CD4-positive, alpha-beta T cell treated with Interleukin-12 subunit alpha and Interleukin-12 subunit beta, for 1 hour (primary cell): ENCODE measurements at regions not wholly inside any gene's neighbourhood (a gene's known extent, or its start where the extent isn't known, plus 50 kb on each side); places are given as distances from the start of the nearest gene placed in this dataset.
"Not testable (repeated sequence)": the region's sequence is repeated elsewhere in the genome, so short reads cannot be mapped to it uniquely, and the experiment has no call there.

Experiments used
- DNase-seq: peaks from one replicate; pipeline ENCODE4 v3.0.0-alpha.2; 2020

GRCh38 chr18:22570492-22570891, 152.8 kb upstream of the CTAGE1 start:
- no peak for DNase-seq

DNA sequence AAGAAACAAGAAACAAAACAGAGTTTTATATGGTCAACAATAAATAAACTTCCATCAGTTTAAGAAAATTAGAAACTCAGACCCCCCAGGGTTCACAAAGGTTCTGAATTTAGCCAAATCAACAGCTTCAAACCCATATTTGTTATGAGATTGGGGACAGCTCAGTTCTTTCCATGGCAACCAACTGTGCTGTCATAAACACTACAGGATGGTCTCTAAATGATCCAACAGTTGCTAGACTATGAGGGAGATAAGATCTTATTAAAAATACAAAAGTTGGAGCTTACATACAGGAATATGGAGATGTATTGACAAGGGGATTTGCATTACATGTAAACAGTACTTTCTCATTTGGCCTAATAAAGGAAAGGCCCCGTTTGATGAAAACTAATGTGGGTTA, 154.6 kb upstream of the CTAGE1 start:
- no peak for DNase-seq

- no peak for DNase-seq
These were observed 161.6 kb upstream of the CTAGE1 start for GRCh38 chr18:22579271-22579670.

DNA sequence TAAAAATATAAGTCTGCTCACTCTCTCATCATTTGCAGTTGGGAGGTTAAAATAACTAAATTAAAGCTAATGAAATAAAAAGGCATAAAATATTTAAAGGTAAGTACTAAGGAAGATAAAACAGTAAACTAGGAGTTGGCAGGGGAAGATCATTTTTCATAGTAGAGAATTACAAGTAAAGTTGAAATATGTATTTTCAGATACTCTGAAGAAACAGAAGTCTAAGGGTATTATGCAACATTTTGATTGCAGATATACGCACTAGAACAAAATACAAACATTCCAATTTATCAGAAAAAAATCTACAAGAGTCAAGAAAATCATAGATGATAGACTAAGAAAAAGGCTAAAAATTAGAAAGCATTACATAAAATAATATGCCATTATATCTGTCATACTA, 167.6 kb upstream of the CTAGE1 start:
- no peak for DNase-seq

GRCh38 chr18:22585821-22586220, 168.1 kb upstream of the CTAGE1 start:
- DNase-seq: no peak

DNA sequence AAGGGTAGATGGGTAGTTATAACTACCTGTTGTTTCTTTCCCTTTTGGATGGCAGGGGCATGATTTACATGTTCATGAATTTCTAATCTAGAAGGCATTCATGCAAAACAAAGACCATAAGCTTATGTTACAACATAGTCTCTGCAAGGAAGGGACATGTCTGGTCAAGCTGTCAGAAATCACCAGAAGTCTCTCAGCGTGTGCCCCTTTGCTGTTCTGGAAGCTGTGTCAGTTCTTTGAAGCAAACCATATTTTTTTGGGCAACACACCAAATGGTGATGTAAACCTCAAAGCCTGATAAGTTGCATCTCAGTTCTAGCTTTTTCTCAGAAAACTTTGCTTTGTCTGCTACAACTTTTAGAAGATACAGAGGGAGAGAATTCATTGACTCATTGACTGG, 173.5 kb upstream of the CTAGE1 start:
- no peak for DNase-seq

DNA sequence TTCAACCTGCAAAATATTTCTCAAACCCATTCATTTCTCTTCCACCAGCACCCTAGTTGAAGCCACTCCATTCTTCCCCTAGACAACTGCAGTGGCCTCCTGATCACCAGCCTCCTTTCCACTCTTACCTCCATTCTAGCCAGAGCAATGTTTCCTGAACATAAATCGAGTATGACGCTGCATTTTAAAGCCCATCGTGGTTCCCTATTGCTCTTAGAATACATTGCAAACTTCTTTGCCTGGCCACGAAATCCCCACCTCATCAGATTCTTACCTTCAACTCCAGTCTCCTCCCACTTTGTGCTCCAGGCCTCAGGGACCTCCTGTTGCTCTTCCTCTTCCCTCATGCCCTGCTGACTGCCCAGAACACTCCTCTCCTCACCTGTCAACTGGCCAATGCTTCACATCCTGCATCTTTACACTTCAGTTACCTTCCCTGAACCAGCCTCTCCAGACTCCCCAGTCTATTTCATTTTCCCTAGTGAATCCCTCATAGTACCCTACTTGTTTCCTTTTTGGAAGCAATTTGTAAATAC, 176.5 kb upstream of the CTAGE1 start:
- no peak for DNase-seq

- no peak for DNase-seq
These were observed 183.8 kb upstream of the CTAGE1 start for GRCh38 chr18:22601481-22601880.

GRCh38 chr18:22602456-22602855, 184.7 kb upstream of the CTAGE1 start:
- not testable (repeated sequence) for DNase-seq

GRCh38 chr18:22603902-22604301, 186.2 kb upstream of the CTAGE1 start:
- DNase-seq: no peak

DNA sequence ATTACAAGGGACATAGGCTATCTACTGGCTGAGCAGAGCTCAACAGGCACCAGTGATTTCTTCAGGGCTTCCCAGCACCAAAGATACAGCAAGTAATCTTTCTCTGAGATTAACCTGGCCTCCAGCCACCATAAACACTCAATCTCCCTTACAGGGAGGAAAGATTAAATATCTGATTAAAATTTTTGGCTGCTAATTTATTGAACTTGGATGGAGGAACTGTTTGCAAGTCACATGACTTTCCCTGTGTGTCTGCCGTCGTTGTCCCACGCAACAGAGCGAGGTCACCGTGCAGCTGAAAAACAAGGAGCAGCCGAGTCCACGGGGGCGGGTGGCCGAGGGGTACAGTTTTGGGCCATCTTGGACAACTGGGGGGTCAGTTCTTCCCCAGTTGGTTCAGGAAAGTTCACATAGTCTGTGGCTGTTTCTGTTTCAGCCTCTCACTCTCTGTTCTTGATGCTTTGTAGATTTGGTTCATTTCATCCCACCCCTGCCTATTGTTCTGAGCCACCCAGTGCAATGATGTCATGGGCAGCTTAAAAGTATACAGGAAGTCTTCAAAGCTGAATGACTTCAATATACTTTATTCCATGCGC, 186.8 kb upstream of the CTAGE1 start:
- DNase-seq: no peak

- DNase-seq: no peak
These were observed 187.3 kb upstream of the CTAGE1 start for GRCh38 chr18:22604986-22605421.

GRCh38 chr18:22605736-22606135, 188.0 kb upstream of the CTAGE1 start:
- DNase-seq: no peak

DNA sequence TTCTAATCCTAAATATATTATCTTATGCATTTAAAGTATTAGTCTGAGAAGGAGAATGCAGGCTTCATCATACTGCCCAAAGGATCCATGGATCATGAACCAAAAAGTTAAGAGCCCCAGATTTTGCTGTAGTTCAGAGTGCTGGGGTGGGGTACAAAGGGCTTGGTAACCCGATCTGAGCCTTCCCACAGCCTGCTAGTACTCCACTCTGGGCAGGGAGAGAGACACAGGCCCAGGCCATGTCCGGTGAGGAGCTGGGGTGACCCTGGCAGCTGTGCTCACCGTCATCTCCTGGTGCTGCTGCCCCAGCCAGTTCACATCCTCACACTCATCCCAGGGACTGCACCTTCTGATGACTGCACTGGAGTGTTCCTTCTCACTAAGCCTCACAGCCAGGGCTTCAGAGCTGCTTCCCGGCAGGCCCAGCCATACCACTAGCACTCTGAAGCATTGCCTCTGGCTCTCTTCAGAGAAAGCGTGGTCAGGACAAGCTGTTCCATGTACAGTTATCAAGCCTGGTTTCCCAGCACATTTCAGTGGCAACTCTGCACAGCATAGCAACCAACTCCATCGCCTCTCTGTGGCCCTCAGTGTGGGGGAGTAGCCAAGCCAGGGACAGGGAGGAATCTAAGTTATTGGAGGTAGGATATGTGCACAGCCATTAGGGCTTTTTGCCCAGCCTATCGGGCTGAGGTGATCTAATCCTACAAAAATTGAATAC, 189.0 kb upstream of the CTAGE1 start:
- no peak for DNase-seq

DNA sequence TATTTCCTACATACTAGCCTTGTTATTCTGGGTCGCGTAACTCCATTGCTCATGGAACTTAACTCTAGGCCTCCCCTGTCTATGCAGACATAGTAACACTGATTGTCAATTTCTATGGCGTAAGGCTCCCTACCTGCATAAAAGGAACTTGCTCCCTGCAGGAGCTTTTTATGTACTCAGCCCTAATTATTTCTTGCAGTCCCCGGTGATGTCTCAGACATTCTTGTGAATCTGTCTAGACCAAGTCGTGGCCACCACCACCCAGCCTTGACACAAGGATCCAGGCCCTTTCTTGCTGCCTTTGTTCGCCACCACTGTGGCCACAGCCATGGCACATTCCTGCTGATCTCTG, 189.5 kb upstream of the CTAGE1 start:
- DNase-seq: no peak

DNA sequence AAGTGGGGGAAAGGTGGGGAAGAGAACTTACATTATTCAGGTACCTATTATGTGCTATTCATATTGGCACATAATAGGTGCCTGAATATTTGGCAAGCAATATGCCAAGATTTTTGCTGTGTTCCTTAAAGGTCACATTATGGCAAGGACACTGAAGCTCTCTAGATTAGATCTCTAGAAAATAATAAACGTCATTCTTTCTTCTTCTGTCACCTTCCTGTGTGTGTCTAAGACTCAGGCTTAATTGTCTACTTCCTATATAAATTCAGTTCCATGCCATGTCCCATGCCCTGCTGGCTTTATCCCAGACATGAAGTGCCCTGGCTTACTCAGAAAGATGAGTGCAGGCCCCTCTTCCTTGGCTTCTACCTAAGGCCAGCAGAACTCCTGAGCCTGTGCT, 191.1 kb upstream of the CTAGE1 start:
- DNase-seq: no peak

GRCh38 chr18:22609642-22610041, 191.9 kb upstream of the CTAGE1 start:
- no peak for DNase-seq

- DNase-seq: no peak
These were observed 195.5 kb upstream of the CTAGE1 start for GRCh38 chr18:22613058-22613690.

DNA sequence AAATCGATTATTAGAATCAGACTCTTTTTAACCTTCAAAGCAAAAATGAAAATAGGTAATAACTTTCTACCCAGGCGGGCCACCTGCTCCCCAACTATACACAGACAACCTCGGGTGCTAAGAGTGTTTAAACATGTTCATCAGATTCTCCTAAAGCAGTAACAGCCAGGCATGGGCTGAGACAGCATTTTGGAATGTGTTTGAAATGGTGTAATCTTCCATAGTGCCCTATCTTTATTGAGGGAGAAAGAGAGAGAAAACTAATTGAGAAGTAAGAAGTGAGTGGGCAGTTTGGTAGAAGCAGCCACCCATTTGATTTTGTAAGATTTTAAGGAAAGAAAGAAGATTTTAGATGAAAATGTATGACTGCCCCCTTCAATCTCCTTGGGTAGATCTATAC, 196.1 kb upstream of the CTAGE1 start:
- DNase-seq: no peak

GRCh38 chr18:22623513-22623912, 205.8 kb upstream of the CTAGE1 start:
- no peak for DNase-seq

GRCh38 chr18:22624176-22624575, 206.5 kb upstream of the CTAGE1 start:
- no peak for DNase-seq

GRCh38 chr18:22625406-22625805, 207.7 kb upstream of the CTAGE1 start:
- no peak for DNase-seq

GRCh38 chr18:22626771-22627170, 209.1 kb upstream of the CTAGE1 start:
- DNase-seq: no peak

GRCh38 chr18:22627506-22627905, 209.8 kb upstream of the CTAGE1 start:
- DNase-seq: no peak
